ENCODE measurements at regions not wholly inside any gene's neighbourhood (a gene's known extent, or its start where the extent isn't known, plus 50 kb on each side); places are given as distances from the start of the nearest gene placed in this dataset.

GRCh38 chr14:103206836-103207387, 83.7 kb downstream of the TNFAIP2 start:
- H3K36me3 ChIP-seq (ENCODE audit: control insufficient read depth in 1 of 2, insufficient read depth in 2 of 2, low read length in 2 of 2), result no peaks in the 10 kb centered on the region
- peak overlapping the region; percentile 68 for H3K27ac ChIP-seq (ENCODE audit: low read depth, low read length)
- H3K4me1 ChIP-seq (ENCODE audit: control insufficient read depth in 1 of 2, insufficient read depth in 2 of 2, low read length in 2 of 2), result peaks cover 0 to 4% of the 10 kb centered on the region in 2 donors
- peak overlapping the region; percentile 1 to 45 for H3K9ac ChIP-seq (ENCODE audit: low read depth in 1 of 2, low read length in 2 of 2)
- H3K27me3 ChIP-seq (ENCODE audit: control insufficient read depth in 1 of 2, insufficient read depth in 2 of 2, low read length in 2 of 2), result no peaks in the 10 kb centered on the region
- H3K4me3 ChIP-seq (ENCODE audit: low read depth in 1 of 2, low read length in 2 of 2), result peak overlapping the region; percentile 25 to 61
- H3K9me3 ChIP-seq (ENCODE audit: control insufficient read depth in 1 of 2, low read length in 2 of 2), result peaks cover 11 to 28% of the 10 kb centered on the region in 2 donors

DNA sequence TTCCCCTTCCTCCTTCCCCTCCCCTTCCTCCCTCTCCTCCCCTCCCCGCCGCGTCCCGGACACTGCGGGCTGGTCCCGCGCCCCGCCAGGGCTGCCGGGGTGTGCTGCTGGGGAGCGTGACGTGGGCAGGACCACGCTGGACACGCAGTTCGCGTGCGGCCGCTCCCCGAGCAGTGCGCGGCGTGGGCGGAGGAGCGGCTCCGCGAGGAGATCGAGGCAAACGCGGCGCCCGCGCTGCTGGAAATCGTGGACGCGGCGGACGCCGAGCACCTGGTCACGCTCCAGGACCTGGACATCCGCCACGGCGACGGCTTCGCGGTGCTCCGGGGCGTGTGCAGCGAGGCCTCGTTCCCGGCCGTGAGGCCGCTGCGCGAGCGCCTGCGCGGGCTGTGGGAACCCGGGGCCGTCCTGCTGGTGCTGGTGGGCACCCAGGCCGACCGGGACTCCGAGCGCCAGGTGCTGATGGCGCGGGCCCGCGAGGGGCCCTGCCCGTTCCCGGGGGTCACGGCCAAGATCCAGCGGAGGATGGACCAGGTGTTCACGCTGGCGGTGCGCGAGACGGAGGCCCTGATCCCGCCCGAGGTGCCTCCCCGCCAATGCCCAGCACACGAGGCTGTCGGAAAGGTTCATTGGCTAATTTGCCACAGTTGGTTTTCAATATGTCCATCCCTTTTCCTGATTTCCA, 84.3 kb downstream of the TNFAIP2 start:
- Histone ChIP-seq H3K4me3 (ENCODE audit: low read depth in 1 of 2, low read length in 2 of 2) (peak overlapping the region in 1 of 2 donors; percentile 61), H3K9ac (ENCODE audit: low read depth in 1 of 2, low read length in 2 of 2) (peak overlapping the region; percentile 28 to 54), H3K9me3 (ENCODE audit: control insufficient read depth in 1 of 2, low read length in 2 of 2) (peaks cover 10 to 25% of the 10 kb centered on the region in 2 donors), H3K36me3 (ENCODE audit: control insufficient read depth in 1 of 2, insufficient read depth in 2 of 2, low read length in 2 of 2) (no peaks in the 10 kb centered on the region), H3K27ac (ENCODE audit: low read depth, low read length) (peak overlapping the region; percentile 67), H3K4me1 (ENCODE audit: control insufficient read depth in 1 of 2, insufficient read depth in 2 of 2, low read length in 2 of 2) (peaks cover under 1 to 4% of the 10 kb centered on the region in 2 donors), H3K27me3 (ENCODE audit: control insufficient read depth in 1 of 2, insufficient read depth in 2 of 2, low read length in 2 of 2) (no peaks in the 10 kb centered on the region)

DNA sequence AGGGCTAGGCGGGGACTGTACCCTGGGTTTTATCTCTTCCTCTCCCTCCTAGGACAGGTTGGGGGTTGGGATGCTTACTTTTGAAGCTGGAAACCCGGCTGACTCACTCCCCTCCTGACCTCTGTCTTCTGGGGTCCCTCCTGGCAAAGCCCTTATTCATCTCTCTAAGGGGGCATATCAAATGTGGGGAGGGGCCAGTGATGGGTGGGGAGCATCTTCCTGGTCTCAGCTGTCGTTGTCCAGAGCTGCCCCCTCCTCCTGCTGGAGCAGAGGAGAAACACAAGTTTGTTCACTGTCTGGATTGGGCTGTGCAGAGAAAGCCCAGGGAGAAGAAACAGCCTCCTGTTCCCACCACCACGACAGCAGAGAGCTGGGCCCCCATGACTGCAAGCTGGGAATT, 85.8 kb downstream of the TNFAIP2 start:
- Histone ChIP-seq H3K4me1 (ENCODE audit: control insufficient read depth in 1 of 2, insufficient read depth in 2 of 2, low read length in 2 of 2) (peaks cover 7 to 11% of the 10 kb centered on the region in 2 donors), H3K4me3 (ENCODE audit: low read depth in 1 of 2, low read length in 2 of 2) (peak overlapping the region in 1 of 2 donors; percentile 21), H3K36me3 (ENCODE audit: control insufficient read depth in 1 of 2, insufficient read depth in 2 of 2, low read length in 2 of 2) (no peaks in the 10 kb centered on the region), H3K9ac (ENCODE audit: low read depth in 1 of 2, low read length in 2 of 2) (no peak overlapping the region), H3K27me3 (ENCODE audit: control insufficient read depth in 1 of 2, insufficient read depth in 2 of 2, low read length in 2 of 2) (no peaks in the 10 kb centered on the region), H3K9me3 (ENCODE audit: control insufficient read depth in 1 of 2, low read length in 2 of 2) (peaks cover 6 to 18% of the 10 kb centered on the region in 2 donors), H3K27ac (ENCODE audit: low read depth, low read length) (no peak overlapping the region)

GRCh38 chr14:103209506-103209905, 86.2 kb downstream of the TNFAIP2 start:
- Histone ChIP-seq H3K27me3 (ENCODE audit: control insufficient read depth in 1 of 2, insufficient read depth in 2 of 2, low read length in 2 of 2) (no peaks in the 10 kb centered on the region), H3K4me1 (ENCODE audit: control insufficient read depth in 1 of 2, insufficient read depth in 2 of 2, low read length in 2 of 2) (peaks cover 7 to 11% of the 10 kb centered on the region in 2 donors), H3K9ac (ENCODE audit: low read depth in 1 of 2, low read length in 2 of 2) (no peak overlapping the region), H3K9me3 (ENCODE audit: control insufficient read depth in 1 of 2, low read length in 2 of 2) (peaks cover 6 to 13% of the 10 kb centered on the region in 2 donors), H3K36me3 (ENCODE audit: control insufficient read depth in 1 of 2, insufficient read depth in 2 of 2, low read length in 2 of 2) (no peaks in the 10 kb centered on the region), H3K4me3 (ENCODE audit: low read depth in 1 of 2, low read length in 2 of 2) (no peak overlapping the region), H3K27ac (ENCODE audit: low read depth, low read length) (no peak overlapping the region)

- Histone ChIP-seq H3K36me3 (ENCODE audit: control insufficient read depth in 1 of 2, insufficient read depth in 2 of 2, low read length in 2 of 2) (no peaks in the 10 kb centered on the region), H3K27me3 (ENCODE audit: control insufficient read depth in 1 of 2, insufficient read depth in 2 of 2, low read length in 2 of 2) (no peaks in the 10 kb centered on the region), H3K9ac (ENCODE audit: low read depth in 1 of 2, low read length in 2 of 2) (no peak overlapping the region), H3K4me1 (ENCODE audit: control insufficient read depth in 1 of 2, insufficient read depth in 2 of 2, low read length in 2 of 2) (peaks cover 4 to 11% of the 10 kb centered on the region in 2 donors), H3K9me3 (ENCODE audit: control insufficient read depth in 1 of 2, low read length in 2 of 2) (peaks cover 0 to 4% of the 10 kb centered on the region in 2 donors), H3K27ac (ENCODE audit: low read depth, low read length) (no peak overlapping the region), H3K4me3 (ENCODE audit: low read depth in 1 of 2, low read length in 2 of 2) (no peak overlapping the region)
These were observed 90.1 kb downstream of the TNFAIP2 start for GRCh38 chr14:103213331-103213730.

DNA sequence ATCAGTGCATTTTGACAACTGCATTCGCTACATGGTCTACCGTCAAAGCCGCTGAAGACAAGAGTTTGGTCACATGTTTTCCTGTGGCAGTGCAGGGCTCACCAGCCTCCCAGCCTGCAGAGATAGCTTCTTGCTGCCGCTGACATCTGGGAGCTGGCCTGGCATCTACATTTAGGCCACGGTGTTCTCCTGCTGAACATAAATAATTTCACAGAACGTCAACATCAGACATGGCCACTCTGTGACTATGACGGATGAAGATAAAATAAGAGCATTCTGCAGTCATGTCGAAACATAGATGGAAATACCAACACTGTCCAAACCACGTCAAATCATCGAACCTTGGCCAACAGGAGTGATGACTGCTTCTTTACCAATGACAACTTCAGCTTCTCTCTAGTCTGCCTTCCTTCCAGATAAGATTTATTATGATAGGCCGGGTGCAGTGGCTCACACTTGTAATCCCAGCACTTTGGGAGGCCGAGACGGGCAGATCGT, 91.2 kb downstream of the TNFAIP2 start:
- H3K4me3 ChIP-seq (ENCODE audit: low read depth in 1 of 2, low read length in 2 of 2), result no peak overlapping the region
- H3K9me3 ChIP-seq (ENCODE audit: control insufficient read depth in 1 of 2, low read length in 2 of 2), result peaks cover 0 to 4% of the 10 kb centered on the region in 2 donors
- H3K36me3 ChIP-seq (ENCODE audit: control insufficient read depth in 1 of 2, insufficient read depth in 2 of 2, low read length in 2 of 2), result no peaks in the 10 kb centered on the region
- no peak overlapping the region for H3K27ac ChIP-seq (ENCODE audit: low read depth, low read length)
- no peak overlapping the region for H3K9ac ChIP-seq (ENCODE audit: low read depth in 1 of 2, low read length in 2 of 2)
- H3K4me1 ChIP-seq (ENCODE audit: control insufficient read depth in 1 of 2, insufficient read depth in 2 of 2, low read length in 2 of 2), result peaks cover 4 to 11% of the 10 kb centered on the region in 2 donors
- no peaks in the 10 kb centered on the region for H3K27me3 ChIP-seq (ENCODE audit: control insufficient read depth in 1 of 2, insufficient read depth in 2 of 2, low read length in 2 of 2)

DNA sequence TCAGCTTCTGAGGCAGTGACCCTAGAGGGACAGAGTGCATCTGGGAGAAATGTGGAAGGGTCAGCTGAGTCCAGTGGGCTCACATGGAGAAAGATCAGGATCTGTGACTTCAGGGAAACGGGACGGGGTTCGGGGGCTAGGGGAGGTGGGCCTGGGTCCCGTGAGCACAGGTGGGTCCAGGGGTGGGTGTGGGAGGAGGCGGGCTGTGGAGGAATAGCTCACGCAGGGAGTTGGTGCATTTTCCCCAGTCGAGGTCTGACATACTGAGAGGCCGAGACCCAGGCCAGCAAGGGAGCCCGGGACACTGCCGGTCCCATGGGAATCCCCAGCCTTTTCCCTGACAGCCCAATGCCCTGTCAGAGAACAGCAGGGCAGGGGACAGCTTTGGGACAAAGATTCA, 93.1 kb downstream of the TNFAIP2 start:
- Histone ChIP-seq H3K36me3 (ENCODE audit: control insufficient read depth in 1 of 2, insufficient read depth in 2 of 2, low read length in 2 of 2) (no peaks in the 10 kb centered on the region), H3K27ac (ENCODE audit: low read depth, low read length) (no peak overlapping the region), H3K9ac (ENCODE audit: low read depth in 1 of 2, low read length in 2 of 2) (no peak overlapping the region), H3K27me3 (ENCODE audit: control insufficient read depth in 1 of 2, insufficient read depth in 2 of 2, low read length in 2 of 2) (no peaks in the 10 kb centered on the region), H3K9me3 (ENCODE audit: control insufficient read depth in 1 of 2, low read length in 2 of 2) (peaks cover 0 to 4% of the 10 kb centered on the region in 2 donors), H3K4me1 (ENCODE audit: control insufficient read depth in 1 of 2, insufficient read depth in 2 of 2, low read length in 2 of 2) (peaks cover 4 to 11% of the 10 kb centered on the region in 2 donors), H3K4me3 (ENCODE audit: low read depth in 1 of 2, low read length in 2 of 2) (no peak overlapping the region)

- H3K27me3 ChIP-seq (ENCODE audit: control insufficient read depth in 1 of 2, insufficient read depth in 2 of 2, low read length in 2 of 2), result no peaks in the 10 kb centered on the region
- H3K27ac ChIP-seq (ENCODE audit: low read depth, low read length), result no peak overlapping the region
- H3K4me1 ChIP-seq (ENCODE audit: control insufficient read depth in 1 of 2, insufficient read depth in 2 of 2, low read length in 2 of 2), result peaks cover 4 to 11% of the 10 kb centered on the region in 2 donors
- no peaks in the 10 kb centered on the region for H3K36me3 ChIP-seq (ENCODE audit: control insufficient read depth in 1 of 2, insufficient read depth in 2 of 2, low read length in 2 of 2)
- no peak overlapping the region for H3K9ac ChIP-seq (ENCODE audit: low read depth in 1 of 2, low read length in 2 of 2)
- H3K4me3 ChIP-seq (ENCODE audit: low read depth in 1 of 2, low read length in 2 of 2), result no peak overlapping the region
- peaks cover 0 to 4% of the 10 kb centered on the region in 2 donors for H3K9me3 ChIP-seq (ENCODE audit: control insufficient read depth in 1 of 2, low read length in 2 of 2)
These were observed 93.6 kb downstream of the TNFAIP2 start for GRCh38 chr14:103216857-103217256.

DNA sequence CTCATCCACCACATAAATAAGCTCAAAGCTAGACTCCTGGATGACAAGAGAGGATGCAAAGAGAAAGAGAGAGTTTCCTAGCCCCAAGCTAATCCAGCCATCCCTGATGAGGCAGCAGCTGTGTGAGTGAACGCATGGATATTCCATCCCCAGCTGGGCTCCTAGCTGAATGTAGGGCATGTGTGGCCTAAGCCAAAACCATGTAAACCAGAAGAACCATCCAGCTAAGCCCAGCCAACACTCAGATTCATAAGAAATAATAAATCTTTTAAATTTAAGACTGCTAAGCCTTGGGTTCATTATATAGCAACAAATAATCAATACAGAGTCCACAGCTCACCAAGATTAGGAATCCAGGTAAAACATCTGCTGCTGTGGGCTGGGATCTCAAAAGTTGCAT, 94.3 kb downstream of the TNFAIP2 start:
- H3K27ac ChIP-seq (ENCODE audit: low read depth, low read length), result no peak overlapping the region
- peaks cover 0 to 4% of the 10 kb centered on the region in 2 donors for H3K9me3 ChIP-seq (ENCODE audit: control insufficient read depth in 1 of 2, low read length in 2 of 2)
- no peak overlapping the region for H3K9ac ChIP-seq (ENCODE audit: low read depth in 1 of 2, low read length in 2 of 2)
- peaks cover 4 to 11% of the 10 kb centered on the region in 2 donors for H3K4me1 ChIP-seq (ENCODE audit: control insufficient read depth in 1 of 2, insufficient read depth in 2 of 2, low read length in 2 of 2)
- no peaks in the 10 kb centered on the region for H3K27me3 ChIP-seq (ENCODE audit: control insufficient read depth in 1 of 2, insufficient read depth in 2 of 2, low read length in 2 of 2)
- H3K4me3 ChIP-seq (ENCODE audit: low read depth in 1 of 2, low read length in 2 of 2), result no peak overlapping the region
- no peaks in the 10 kb centered on the region for H3K36me3 ChIP-seq (ENCODE audit: control insufficient read depth in 1 of 2, insufficient read depth in 2 of 2, low read length in 2 of 2)

DNA sequence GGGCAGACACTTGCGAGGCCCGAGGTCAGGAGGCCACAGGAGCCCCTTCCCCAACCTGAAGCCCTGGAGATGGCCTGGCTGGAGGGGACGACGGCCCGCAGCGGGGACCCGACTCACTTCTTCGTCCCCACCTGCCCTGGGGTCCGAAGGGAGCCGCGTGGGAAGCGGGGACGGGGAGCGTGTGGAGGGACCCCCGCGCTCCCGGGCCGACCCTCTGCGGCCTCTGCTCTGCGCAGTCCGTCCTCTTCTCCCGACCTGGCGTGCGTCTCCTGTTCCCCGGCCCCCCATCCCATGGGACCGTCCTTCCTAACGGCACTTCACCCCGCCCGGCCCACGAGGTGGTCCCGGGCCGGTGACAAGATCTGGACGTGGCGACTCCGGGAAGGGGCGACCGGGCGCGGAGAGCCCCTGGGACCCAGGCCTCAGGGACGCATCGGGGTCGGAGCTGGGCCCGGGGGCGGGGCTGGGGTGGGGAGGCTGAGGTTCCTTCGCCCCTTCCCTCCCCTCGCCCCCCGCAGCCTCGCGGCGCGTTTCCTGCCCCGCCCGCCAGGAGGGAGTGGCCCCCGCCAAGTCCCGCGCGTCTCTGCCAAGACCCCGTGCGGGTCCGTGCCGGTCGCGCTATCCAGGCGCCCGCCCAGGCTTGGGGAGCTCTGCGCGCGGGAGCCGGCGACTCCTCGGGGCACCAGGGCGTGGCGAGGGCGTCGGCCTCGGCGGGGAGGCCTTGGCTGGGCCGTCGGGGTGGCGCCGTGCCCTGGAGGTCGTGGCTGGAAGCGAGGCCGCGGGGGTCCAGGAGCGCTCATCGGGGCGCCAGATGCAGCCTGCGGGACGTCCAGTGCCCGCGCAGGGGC, 97.1 kb downstream of the TNFAIP2 start:
- H3K36me3 ChIP-seq (ENCODE audit: control insufficient read depth in 1 of 2, insufficient read depth in 2 of 2, low read length in 2 of 2), result no peaks in the 10 kb centered on the region
- H3K9me3 ChIP-seq (ENCODE audit: control insufficient read depth in 1 of 2, low read length in 2 of 2), result peaks cover 0 to 4% of the 10 kb centered on the region in 2 donors
- H3K9ac ChIP-seq (ENCODE audit: low read depth in 1 of 2, low read length in 2 of 2), result peak overlapping the region in 1 of 2 donors; percentile 12
- H3K27ac ChIP-seq (ENCODE audit: low read depth, low read length), result no peak overlapping the region
- H3K4me3 ChIP-seq (ENCODE audit: low read depth in 1 of 2, low read length in 2 of 2), result peak overlapping the region; percentile 22 to 54
- no peaks in the 10 kb centered on the region for H3K4me1 ChIP-seq (ENCODE audit: control insufficient read depth in 1 of 2, insufficient read depth in 2 of 2, low read length in 2 of 2)
- no peaks in the 10 kb centered on the region for H3K27me3 ChIP-seq (ENCODE audit: control insufficient read depth in 1 of 2, insufficient read depth in 2 of 2, low read length in 2 of 2)

All from duodenal mucosa (tissue), 2 donors.